ENCODE measurements at regions not wholly inside any gene's neighbourhood (a gene's known extent, or its start where the extent isn't known, plus 50 kb on each side); places are given as distances from the start of the nearest gene placed in this dataset.

GRCh38 chr2:145076085-145076484 lies 556.2 kb upstream of the ZEB2 start:
- no peak for DNase-seq

DNA sequence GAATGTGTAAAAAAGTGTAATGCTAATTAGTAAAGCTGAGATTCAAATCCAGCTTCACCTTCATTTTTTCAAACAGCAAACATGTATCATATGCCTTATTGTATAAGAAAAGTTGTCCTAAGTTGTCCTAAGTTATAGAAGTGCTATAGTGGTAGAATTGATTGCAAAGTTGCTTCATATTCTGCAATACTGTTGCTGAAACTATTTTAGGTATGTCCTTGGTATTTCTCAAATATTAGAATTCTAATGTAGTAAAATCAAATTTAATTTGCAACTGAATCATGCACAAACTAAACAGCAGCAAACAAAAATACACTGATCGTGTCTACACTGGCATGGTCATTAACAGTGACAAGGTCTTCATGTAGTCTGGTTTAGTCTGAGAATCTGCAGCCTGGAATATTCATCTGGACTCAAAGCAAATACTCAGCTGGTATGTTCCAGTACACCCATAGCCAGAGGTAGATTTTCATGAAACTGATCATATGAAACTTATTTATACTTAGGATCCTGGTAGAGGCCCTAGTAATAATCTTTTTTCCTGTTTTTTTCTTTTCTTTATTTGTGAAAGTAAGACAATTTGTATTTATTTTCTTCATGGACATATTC lies 555.6 kb upstream of the ZEB2 start:
- no peak for DNase-seq

GRCh38 chr2:145070703-145071102 lies 550.8 kb upstream of the ZEB2 start:
- no peak for DNase-seq

DNA sequence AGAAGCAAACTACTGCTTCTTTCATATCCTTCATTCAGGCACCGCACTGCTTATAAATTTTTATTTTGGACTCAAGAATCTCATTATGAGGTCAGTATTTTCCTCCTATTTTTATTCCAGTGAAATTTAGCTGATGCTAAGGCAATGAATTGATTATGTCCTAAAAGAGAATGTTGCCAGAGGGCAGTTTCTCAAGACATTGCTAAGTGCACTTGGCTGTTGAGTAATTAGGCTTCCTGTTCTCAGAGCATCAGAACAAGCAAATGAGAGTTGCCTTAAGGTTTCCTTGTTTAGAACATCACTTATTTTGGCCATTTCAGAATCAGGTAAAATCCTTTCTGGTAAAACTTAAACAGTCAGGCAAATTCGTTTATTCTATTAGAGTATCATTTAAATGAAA lies 548.6 kb upstream of the ZEB2 start:
- DNase-seq = no peak

DNA sequence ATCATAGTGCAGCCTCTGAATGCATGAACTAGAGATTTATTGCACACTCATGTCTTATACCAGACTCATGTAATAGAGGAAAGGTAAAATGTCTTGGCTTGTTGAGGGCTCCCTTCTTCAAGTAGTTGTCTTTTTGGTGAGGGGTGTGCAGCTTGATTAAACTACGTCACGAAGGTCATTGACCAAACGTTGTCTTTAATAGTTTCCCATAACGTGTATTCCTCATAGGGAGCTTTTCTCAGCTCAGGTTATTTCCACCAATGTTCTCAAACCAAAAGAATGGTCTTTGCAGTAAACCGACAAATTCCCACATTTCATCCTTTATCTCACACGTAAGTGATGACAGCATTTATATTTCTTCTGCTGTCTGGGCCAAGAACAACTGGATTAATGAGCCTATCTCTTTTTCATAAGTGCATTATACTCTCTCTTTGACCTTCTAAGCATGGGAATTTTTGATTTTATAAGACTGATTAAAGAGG lies 547.7 kb upstream of the ZEB2 start:
- no peak for DNase-seq

- DNase-seq = no peak
Observed at GRCh38 chr2:145066856-145067548, 547.1 kb upstream of the ZEB2 start.

GRCh38 chr2:145066151-145066661 lies 546.3 kb upstream of the ZEB2 start:
- DNase-seq = no peak

- DNase-seq = no peak
Observed at GRCh38 chr2:145065342-145065741, 545.4 kb upstream of the ZEB2 start.

DNA sequence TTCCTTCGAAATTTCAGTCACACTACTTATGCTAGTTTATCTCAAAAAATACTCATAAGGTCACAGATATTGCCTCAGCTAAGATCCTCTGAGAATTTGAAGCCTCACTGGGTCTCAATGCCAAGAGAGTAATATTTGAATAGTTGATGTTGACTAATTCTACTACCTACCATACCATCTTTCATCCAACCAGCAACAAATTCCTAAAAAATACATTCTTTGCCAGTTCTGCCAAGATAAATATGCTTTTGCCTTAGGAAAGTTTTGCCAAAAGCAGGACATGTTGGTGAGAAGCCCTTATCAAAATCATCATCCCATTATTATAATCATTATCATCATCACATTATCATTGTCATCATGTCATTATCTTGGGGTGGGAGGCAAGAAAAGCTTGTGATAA lies 544.6 kb upstream of the ZEB2 start:
- no peak for DNase-seq

DNA sequence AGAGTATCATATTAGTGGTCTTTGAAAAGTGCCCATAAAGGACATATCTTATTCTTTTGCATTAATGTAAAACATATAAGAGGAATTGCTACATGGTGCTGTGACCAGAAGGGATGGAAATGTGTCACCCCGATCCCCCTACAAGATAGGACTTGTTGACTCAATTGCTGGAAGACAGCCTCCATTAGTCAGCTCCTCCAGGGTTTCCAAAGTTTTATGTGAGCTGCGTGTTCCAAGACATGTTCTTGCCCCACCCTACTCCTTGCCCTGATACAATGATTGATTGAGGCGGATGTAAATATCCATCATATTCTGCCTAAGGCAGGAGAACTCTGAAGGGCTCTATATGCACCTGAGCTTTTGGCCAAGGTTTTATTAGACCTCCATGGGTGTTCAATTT lies 541.0 kb upstream of the ZEB2 start:
- no peak for DNase-seq

GRCh38 chr2:145059914-145060313 lies 540.0 kb upstream of the ZEB2 start:
- DNase-seq = no peak

GRCh38 chr2:145059343-145059742 lies 539.4 kb upstream of the ZEB2 start:
- DNase-seq = no peak

GRCh38 chr2:145058457-145058856 lies 538.5 kb upstream of the ZEB2 start:
- no peak for DNase-seq

DNA sequence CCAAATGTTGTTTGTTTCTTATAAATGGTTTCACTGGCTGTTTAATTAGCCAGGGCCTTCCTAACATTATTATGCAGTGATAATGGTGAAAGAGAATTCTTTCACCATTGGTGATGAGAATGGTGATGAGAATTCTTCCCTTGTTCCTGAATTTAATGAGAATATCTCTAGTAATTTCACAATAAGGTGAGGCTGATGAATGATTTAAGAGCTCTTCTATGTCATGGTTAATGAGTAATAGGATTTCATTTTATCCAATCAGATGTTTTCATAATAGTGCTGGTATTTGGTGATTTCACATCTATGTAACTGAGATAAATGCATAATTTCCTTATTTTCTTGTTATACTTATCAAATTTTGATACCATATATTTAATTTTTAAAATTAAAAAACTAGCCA lies 535.7 kb upstream of the ZEB2 start:
- DNase-seq = no peak

DNA sequence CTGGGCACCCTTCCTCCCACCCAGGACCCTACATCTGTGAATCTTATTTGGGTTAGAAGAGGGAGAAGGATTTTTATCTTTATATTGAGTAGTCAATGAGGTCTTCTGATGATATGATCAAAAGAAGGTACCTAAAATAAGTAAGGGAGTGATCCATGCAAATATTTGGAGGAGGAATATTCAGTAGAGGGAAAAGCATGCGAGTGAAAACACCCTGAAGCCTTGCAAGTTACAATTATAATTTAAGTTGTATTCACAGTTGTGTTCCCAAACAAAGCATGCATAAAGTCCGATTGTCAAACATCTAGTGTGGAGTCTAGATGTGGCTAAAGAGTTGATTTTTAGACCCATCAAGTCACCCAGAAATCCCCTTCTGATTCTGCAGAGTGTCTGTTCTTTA lies 530.2 kb upstream of the ZEB2 start:
- no peak for DNase-seq

DNA sequence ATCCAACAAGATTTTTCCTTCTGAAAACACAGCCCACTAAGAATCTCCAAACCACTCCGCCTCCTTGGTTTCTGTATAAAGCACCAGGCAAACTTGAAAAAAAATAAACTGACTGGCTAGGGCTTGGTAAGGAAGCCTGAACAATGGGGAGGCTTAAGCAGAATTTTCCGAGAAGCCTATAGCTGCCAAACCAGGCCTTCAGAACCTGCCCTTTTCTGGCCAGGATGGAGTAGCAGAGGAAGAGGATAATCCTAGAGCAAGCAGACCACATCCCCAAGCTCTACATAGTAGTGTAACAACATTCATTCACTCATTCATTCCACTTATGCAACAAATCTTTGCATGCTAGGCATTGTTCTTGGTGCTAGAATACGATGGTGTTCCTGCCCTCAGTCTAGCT lies 529.6 kb upstream of the ZEB2 start:
- DNase-seq = no peak

DNA sequence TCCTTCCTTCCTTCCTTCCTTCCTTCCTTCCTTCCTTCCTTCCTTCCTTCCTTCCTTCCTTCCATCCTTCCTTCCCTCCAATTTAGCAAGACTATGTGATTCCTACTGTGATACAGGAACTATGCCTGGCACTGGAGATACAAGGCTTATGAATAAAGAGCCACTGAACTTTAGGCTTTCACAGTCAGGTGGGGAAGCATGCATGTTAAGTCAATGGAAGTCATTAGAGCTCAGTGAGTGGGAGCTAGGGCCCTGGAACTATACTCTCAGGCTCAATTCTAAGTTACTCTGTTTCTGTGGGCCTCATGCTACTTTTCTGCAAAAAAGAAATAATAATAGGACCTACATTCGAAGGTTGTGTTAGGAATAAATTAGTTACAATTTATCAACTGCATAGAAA lies 527.6 kb upstream of the ZEB2 start:
- no peak for DNase-seq

GRCh38 chr2:145044491-145044890 lies 524.6 kb upstream of the ZEB2 start:
- no peak for DNase-seq

GRCh38 chr2:145043399-145043834 lies 523.5 kb upstream of the ZEB2 start:
- no peak for DNase-seq

DNA sequence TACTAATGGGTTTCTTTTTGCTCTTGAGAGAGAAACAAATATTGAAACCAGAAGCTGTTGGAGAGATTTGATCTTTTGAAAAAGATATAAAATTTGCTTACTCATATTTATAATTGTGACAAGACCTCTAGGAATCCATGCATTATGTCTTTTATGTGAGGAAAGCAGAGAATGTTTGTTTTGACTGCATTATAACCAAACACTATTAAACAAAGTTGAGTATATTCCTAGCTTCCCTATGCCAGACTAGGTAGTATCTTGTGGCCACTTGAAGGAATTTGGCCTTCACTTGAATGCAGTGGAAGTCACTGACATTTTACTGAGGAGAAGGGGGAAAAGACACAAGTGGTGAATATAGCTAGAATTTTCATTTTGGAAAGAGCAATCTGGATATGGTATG lies 521.8 kb upstream of the ZEB2 start:
- DNase-seq = no peak

GRCh38 chr2:145040433-145040832 lies 520.5 kb upstream of the ZEB2 start:
- DNase-seq = no peak

- no peak for DNase-seq
Observed at GRCh38 chr2:145038041-145038525, 518.2 kb upstream of the ZEB2 start.

- DNase-seq = no peak
Observed at GRCh38 chr2:145036421-145037011, 516.6 kb upstream of the ZEB2 start.
